ENCODE measurements at regions not wholly inside any gene's neighbourhood (a gene's known extent, or its start where the extent isn't known, plus 50 kb on each side); places are given as distances from the start of the nearest gene placed in this dataset.

- TF ChIP-seq, protein P1, sequence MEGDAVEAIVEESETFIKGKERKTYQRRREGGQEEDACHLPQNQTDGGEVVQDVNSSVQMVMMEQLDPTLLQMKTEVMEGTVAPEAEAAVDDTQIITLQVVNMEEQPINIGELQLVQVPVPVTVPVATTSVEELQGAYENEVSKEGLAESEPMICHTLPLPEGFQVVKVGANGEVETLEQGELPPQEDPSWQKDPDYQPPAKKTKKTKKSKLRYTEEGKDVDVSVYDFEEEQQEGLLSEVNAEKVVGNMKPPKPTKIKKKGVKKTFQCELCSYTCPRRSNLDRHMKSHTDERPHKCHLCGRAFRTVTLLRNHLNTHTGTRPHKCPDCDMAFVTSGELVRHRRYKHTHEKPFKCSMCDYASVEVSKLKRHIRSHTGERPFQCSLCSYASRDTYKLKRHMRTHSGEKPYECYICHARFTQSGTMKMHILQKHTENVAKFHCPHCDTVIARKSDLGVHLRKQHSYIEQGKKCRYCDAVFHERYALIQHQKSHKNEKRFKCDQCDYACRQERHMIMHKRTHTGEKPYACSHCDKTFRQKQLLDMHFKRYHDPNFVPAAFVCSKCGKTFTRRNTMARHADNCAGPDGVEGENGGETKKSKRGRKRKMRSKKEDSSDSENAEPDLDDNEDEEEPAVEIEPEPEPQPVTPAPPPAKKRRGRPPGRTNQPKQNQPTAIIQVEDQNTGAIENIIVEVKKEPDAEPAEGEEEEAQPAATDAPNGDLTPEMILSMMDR (IDR thresholded peaks at IDR 0.05 in 2 of 3, conservative IDR thresholded peaks at IDR 0.05 in 1 of 3; ENCODE audit: borderline replicate concordance in 1 of 3, insufficient read depth in 1 of 3, low read depth in 2 of 3, low read length in 2 of 3), result no peak
- no peak for TF ChIP-seq EGR1 (IDR thresholded peaks at IDR 0.05; ENCODE audit: low read depth)
- no peak for TF ChIP-seq TCF7L2 (IDR thresholded peaks at IDR 0.05; ENCODE audit: borderline replicate concordance, extremely low read depth, insufficient read depth, insufficient read length)
- no peak for TF ChIP-seq EZH2 (IDR thresholded peaks at IDR 0.05)
- no peak for TF ChIP-seq SRF (IDR thresholded peaks at IDR 0.05; ENCODE audit: low read depth)
- no peak for TF ChIP-seq EZH2phosphoT487 (IDR thresholded peaks at IDR 0.05; ENCODE audit: borderline replicate concordance)
- no peak for TF ChIP-seq ELF1 (IDR thresholded peaks at IDR 0.05; ENCODE audit: borderline replicate concordance, low read depth)
- no peak for TF ChIP-seq SP1 (IDR thresholded peaks at IDR 0.05; ENCODE audit: low read depth)
These were observed 540.0 kb upstream of the SALL1 start for GRCh38 chr16:51691109-51691508.
